Right forelimb (tissue), 1 donor: ENCODE measurements at regions not wholly inside any gene's neighbourhood (a gene's known extent, or its start where the extent isn't known, plus 50 kb on each side); places are given as distances from the start of the nearest gene placed in this dataset.
A peak's percentile ranks its signal among the peaks of the same experiment; 100 is the strongest.
"Not testable (repeated sequence)": the region's sequence is repeated elsewhere in the genome, so short reads cannot be mapped to it uniquely, and the experiment has no call there.

Experiments used
- DNase-seq: peaks from one replicate; pipeline ENCODE4 v3.0.0-alpha.2; 2018

DNA sequence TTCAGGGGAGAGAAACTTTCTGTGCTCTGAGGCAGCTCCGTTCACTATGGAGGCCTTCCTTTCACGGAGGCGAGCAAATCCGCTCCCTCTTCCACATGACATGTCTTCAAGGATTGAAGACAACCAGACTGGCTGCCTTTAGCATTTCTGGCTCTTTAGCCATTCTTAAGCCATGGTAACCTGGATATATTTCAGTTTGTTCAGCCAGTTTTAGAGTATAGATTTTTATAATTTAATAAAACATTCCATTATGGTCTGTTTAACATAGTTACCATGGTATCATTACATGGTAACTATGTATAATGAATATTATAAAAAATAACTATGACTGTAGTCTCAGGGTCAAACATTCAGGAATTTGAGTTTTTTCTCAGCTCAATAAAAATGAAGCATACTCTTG is 54.2 kb upstream of the NFIA start:
- no peak for DNase-seq

DNA sequence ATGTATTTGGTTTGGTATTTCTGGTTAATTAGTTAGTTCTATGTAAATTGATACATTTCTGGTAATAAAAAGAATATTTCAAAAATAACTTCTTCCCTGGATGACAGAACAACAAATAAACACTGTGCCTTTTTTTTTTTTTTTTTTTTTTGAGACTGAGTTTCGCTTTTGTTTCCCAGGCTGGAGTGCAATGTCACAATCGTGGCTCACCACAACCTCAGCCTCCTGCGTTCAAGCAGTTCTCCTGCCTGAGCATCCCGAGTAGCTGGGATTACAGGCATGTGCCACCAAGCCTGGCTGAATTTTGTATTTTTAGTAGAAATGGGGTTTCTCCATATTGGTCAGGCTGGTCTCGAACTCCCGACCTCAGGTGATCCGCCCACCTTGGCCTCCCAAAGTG is 64.3 kb upstream of the NFIA start:
- not testable (repeated sequence) for DNase-seq

DNA sequence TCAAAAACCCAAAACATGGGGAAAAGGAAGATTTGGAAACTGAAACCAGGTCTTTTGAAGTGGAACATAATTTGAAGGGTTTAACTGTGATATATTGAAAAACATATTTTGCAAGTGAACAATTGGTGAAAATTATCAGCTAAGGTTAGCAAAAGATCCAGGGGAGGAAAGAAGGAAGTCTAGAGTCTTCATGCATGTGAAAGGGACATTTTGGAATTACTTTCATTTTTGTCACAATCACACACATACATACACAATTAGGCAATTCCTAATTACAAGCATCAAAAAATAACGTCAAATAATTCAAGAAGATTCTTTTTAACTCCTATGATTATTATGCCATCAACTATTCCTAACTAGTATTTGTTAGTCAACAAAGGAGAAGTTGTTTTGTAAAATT is 64.7 kb upstream of the NFIA start:
- DNase-seq: no peak

DNA sequence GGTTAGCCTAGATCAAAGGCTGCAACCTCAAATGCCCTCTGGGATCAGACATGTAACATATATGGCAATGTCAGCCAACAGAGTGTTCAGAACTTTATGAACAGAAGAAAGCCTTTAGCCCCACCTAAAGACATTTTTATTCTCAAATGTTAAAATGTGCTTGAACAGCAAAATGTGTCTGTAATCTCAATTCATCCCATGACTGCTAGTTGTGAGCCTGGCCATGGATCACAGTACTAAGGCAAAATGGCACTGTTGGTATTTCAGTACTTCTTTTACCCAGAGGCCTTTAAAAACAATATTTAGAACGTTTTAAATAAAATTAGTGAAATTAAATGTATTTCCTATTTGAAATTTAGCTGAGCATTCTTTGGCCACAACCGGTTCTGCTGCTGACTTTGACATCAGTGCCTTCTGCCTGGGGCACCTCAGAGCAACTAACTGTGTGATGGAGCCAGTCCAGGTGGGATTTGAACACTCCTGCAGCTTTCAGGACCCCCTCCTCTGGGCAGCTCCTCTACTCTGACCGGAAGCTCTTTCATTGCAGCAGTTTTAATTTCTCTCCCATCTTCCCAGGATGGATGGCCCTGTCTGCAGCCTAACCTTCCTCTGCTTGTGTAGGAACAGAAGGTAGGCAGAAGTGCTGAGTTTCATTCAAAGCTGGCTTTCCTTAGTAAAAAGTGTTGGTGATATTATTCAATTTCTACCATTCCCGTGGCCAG is 68.3 kb upstream of the NFIA start:
- DNase-seq: no peak

DNA sequence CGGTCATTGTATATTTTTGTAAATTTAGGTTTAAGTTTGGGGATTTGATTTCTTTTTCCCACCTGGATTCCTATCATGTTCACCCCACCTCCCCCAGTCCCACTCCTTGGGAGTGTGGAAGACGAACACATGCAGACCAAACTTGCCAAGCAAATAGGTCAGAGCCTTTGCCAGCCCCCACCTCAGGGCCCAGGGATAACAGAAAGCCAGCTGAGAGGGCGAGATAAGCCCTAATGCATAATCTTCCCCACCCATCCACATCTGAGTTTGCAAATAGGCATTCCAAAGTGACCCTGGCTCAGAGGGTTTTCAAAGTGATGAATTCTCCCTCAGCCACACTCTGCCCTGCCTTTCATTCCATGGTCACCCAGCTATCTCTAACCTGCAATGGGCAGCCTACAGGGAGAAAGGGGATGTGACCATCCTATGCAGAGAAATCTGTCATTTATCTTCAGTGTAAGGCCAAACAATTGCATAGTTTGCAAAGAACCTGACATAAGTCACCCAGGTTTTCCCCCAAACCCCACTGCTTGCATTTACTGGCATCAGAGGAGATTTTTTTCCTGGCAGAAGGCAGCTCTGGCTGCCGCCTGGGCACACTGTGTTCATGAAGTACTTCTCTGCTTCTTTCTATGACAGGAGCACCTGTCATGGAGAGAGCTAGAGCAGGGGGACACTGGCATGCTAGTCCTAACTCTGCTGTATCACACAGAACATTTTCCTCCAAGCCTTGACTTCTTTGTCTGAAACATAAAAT is 69.0 kb upstream of the NFIA start:
- no peak for DNase-seq

DNA sequence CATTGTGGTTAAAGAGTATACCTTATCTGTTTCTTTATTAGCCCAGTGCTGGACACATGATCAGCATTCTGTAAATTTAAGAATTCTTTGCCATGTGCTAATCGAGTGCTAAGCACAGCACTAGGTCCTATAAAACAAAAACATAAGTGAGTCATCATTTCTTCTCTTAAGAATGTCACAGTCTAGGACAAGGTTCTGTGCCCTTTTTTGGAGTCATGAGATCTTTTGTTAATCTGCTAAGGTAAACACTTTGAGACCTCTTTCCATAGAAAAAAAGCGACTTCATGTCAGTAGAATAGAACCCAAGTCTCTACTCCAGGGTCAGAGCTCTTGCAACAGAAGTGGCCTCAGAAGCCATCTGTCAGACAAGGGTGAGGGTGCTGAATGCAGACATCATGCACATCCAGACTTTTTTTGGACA is 70.0 kb upstream of the NFIA start:
- no peak for DNase-seq

DNA sequence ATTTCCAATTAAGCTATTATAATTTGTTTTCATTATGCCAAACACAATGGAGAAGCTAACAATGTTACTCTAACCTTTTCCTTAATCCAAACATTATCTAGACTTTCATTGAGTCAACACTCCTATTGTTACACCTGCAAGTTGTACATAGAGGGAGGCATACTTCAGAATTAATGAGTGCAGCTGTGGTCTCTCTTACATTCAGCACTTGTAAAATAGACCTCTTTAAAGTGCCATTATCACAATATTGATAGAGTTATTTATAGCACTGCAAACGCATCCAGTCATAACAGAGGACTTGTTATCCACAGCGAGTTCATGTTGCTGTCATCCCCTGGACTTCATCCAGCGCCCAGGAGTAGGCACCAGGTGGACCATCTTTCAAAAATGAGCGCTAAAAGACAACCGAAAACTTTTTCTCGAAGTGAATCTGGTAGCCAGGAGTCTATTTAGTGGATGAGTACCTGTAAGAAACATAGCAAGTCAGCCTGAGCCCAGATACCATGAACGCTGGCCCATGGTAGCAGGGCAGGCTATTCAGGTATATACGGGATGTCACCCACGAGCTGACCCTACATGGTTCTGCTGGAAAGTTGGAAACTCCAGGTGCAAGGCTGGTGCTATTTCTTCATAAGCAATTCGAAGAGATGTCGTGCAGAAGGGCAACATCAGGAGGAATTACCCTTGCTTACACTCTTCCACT is 70.6 kb upstream of the NFIA start:
- DNase-seq: no peak

DNA sequence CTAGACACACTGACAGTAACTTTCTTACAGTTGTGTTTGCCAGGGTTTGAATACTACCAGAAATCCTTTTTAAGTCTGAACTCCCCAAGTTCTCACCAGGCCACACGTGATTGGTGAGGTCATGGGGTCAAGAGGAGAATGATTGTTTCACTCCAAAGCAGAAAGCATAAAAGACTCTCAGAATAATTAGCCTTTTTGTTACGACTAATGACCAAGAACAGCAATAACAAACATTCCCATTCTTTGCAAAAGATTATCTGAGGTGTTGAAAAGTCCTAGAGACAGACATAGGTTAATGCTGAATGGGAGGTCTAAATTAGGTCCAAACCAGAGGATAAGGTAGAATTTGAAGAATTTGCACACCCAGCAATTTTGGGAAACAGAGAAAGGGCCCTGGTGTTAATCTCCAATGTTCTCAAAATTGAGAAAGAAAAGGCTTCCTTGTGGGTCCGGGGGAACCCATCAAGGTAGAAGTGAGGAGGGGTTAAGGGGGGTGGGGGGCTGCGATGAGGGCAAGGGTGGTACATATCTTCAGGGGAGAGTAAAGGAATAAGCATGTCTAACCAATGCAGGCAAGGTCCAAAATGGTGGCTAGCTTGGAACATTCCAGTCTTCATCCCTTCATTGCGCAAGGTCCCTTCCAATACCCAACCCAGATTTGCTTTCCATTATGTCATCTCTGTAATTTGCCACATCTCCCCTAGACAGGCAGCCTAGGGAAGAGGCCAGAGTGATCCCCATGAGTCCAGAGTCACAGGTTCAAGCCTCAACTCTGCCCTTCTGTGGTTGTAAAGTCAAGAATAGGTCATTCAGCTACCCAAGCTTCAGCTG is 74.6 kb upstream of the NFIA start:
- DNase-seq: no peak

DNA sequence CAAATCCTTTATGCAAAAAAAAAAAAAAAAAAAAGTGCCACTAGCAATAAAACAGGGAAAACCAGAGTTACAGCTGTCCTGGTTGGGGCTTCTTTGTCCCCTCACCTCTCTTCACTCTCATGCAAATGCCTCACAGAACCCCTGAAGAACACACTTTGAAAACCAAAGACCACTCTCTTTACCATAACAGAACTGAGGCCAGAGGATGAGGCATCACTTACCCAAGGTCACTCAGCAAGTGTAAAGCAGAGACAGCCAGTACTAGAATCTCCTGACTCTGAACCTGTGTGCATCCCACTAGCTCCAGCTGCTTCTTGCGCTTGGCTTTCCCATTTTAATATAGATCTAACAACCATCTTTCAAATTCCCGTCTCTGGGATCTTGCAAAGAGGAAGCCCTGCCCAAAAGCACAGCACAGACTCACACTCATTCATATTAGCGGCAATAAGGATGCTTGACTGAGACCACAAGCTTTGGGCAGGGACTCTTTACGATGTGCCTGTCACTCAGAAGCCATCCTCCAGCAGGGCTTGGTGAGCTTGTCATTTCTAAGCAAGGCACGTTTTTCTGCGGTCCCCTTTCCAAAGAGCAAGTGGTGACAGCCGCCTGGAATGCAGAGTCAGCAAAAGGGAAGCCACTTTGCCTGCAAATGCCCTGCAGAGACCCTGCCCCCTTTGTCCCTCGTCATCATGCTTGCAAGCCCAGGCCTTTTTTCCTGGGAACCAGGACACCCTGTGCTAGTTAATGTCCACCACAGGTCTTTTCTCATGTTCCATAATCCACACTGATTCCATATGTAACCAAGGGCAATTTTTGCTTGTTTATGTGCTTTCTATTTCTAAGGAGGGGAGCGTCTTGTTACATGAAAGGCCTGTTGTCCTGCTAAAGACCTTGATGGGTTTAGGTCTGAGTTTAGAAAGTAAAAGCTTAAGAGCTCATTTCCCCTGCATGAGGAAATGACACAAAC is 76.5 kb upstream of the NFIA start:
- no peak for DNase-seq

DNA sequence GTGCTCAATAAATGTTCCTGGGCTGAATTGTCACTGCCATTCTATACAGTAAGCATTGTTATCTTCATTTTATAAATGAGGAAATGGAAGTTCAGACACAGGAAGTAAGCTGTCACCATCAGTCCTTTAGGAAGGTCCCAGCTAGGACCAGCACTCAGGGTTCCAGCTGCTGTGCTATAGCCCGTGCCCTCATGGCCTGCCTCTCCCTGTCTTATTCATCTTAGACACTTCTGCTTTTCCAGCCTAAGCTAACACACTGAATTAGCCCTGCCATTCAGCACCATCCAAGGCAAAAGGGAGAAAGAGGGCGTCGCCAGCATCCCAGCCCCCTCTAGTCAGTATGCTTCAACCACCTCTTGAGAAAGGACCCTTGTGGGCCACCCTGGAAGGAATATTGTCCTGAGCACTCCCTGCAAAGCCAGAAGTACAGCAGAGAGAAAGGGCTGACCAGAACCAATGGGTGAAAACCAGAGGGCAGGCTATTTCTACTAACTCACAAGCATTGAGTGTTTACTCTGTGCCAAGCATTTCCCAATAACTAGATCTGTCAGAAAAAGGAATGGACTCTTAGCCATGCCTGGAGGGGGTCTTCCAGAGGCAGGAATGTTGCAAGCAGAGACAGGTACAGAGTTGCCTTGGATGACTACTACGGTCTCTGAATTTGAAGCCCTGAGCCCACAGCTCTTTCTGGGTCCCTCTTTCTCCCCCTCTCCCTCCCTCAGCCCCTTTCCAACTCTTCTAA is 77.9 kb upstream of the NFIA start:
- no peak for DNase-seq

DNA sequence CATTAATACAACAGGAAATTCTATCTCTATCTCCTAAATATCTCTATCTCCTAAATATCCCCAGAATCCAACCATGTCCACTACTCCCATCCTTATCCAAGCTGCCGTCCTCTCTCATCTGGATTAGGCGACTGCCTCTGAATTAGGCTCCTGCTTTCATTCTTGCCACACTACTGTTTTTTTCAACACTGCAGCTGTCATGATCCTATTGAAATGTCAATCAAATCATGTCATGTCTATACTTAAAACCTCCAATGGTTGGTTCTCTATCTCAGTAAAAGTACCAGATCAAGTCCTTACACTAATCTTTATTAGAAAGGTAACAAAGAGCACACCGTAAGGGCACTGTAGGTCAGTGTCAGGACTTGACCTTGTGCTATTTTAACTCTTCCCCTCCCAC is 82.0 kb upstream of the NFIA start:
- DNase-seq: no peak

DNA sequence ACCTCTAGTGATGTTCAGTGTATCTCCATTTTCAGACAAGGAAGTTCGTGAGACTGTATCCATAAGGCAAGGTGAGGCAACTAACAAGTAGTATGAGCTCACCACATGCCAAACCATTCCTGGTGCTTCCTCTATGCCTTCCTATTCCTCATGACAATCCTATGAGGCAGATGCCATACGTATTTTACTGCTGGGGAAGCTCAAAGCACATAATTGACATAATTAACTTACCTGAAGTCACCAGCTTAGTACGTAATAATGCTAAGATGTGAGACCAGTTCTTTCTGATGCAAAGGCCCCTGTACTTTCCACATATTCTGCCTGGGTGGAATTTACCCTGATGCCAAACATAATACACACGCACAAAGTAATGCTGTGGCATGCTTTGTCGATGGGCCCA is 83.6 kb upstream of the NFIA start:
- DNase-seq: no peak

DNA sequence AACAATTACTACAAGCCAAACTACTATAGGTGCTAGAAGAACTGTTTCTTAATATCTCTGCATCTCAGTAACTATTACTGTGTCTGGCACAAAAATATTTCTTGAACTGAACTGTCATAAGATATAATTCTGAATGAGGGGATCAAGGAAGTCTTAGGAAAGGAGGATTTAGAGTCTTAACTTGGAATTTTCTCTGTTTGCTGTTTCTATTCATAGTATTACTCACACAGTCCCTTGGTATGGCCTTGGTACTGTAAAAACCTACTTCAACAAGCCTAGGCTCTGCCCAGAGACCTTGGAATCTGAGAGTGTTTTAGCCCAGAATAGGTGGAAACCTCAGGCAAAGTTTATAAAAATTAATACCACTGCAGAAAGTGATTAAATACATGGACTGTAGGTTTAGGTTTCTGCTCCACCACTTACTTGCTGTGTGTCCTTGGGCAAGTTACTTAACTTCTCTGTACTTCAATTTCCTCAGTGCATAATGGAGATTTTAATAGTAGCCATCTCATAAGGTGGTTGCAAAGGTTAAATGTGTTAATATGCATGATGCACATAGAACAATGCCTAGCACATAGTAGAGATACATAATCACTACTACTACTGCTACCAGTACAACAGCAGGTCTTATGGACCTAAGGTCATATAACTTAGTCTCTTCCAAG is 87.4 kb upstream of the NFIA start:
- no peak for DNase-seq

DNA sequence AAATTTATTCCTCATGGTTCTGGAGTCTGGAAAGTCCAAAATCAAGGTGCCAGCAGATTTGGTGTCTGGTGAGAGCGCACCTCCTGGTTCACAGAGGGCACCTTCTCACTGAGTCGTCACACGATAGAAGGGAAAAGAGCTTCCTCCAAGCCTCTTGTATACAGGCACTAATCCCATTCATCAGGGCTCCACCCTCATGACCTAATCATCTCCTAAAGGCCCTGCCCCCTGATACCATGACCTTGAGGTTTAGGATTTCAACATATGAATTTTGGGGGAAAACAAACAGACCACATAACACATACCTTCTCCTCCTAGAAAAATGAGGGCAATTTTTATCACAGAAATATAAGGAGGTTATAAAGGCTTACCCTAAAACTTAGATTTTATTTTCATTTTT is 88.0 kb upstream of the NFIA start:
- DNase-seq: no peak

DNA sequence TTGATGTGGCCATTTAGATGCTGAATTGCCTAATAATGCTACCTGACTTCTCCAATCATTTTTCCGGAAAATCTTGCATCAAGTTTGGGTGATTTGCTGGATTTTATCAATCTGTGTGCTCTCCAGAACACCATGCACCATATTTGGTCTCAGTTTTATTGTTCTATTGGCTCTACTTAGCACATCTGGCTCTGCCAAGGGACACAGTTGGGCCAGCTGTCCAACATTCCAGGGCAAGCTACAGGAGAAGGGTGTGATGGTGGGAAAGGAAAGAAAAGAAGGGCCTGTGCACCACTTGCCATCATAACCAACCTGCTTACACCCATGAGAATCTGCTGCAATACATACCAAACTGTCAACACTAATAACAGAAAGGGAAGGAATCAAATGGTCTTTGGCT is 90.2 kb upstream of the NFIA start:
- no peak for DNase-seq

DNA sequence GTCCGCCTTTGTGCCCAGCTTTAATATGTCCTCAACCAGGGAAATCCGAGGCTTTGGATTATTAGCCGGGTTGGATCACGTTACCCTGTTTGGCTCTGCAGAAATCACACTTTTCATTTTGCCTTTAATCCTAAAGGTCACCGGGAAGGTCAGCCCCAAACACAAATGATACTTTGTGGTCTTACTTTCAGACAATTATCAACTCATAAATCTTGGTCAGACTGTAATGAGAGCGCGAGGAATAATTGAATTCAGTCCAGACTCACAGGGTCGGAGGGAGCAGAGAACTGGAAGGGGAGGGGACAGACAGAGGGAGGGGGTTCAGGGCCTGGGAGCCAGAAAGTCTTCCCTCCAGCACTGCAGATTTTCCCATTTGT is 91.7 kb upstream of the NFIA start:
- DNase-seq: no peak

DNA sequence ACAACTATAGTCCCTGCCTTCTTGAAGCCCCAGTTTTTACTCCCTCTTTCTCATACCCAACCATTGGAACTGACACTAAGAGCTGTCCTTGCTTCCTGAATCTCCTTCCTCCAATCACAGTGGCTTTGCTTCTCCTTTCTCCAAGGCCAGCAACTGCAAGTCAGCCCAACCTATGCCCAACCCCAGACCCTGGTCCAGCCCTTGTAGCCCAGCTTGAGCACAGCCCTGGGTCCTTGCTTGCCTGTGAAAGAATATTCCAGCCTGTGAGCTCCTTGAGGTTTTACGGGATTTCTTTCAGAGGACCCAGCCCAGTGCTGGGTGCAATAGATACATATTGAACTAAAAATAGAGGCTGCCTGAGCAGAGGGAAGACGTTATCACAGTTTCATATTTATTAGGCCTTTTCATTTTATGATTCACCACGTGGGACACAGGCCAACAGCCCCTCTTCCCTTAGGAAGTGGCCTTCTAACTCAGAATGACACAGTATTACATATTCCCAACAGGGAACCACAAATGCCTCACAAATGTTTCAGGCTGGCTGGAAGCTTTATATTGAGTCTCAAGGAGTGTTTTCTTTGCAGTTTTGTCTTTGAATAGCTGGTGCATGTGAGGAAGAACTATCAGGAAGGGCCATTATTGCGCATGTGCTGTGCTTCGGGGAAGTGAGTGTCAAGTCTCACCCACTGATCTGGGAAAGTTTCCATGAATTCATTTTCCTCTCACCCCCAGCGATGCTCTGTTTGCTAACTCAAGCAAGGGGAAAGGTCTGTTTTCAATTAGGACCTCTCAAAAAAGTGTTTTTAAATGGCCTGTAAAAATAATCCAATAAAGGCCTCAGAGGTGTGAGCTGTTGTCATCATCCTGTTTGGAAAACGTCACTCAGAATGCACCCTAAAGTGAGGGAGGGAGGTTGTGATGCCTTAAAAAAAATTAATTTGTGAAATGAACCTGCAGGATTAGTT is 92.3 kb upstream of the NFIA start:
- DNase-seq: peak; percentile 77

DNA sequence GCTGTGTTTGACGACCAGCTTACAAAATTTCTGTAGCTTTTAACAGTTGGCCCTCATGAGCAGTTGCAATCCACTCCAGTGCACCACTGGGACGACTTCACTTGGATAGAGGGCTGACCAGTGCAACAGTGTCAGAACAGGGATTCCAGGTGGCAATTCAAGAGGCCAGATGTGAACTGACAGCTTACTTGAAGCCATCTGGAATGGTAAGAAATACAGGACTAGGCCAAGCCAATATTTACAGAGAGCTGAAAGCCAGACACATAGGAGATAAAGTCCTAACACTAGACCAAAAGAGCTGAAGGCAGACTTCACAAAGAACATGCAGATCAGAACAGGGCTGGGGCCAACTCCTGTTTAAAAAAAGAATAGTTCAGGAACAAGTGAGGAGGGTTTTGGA is 93.5 kb upstream of the NFIA start:
- DNase-seq: no peak

DNA sequence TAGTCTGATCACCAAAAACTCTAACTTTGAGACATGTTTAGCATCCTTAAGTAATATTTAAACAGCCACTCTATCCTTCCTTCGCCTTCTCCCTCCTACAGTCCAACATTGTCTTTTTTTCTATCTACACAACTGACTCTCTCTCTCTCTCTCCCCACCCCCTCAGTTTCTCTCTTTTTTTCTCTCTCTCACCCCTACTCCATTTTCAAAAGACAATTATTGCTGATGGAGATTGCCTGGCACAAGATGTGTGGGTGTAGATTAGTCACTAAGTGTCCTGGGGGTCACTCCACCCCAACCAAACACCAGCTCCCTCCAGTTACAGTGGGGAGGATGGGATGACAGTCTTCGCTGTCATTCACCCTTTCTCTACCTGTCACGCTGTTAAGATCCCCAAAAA is 94.5 kb upstream of the NFIA start:
- no peak for DNase-seq
